OCI-LY1 (cell line): ENCODE measurements at regions not wholly inside any gene's neighbourhood (a gene's known extent, or its start where the extent isn't known, plus 50 kb on each side); places are given as distances from the start of the nearest gene placed in this dataset.
"Not testable (repeated sequence)": the region's sequence is repeated elsewhere in the genome, so short reads cannot be mapped to it uniquely, and the experiment has no call there.

Source experiments
- H2AFZ ChIP-seq: fragments of 200-600 bp; sonication (generic), shearing (Covaris generic); 2 replicates; pipeline ENCODE4 v1.6.0; 2014; ENCODE audit warnings: antibody characterized with exemption, mild to moderate bottlenecking, low read length
- H3F3A ChIP-seq: fragments of 200-600 bp; sonication (generic), shearing (Covaris generic); 2 replicates; pipeline ENCODE4 v1.6.0; 2014; ENCODE audit warnings: mild to moderate bottlenecking, antibody characterized with exemption, low read length, moderate library complexity; ENCODE audit not compliant: insufficient read depth
- H3K27ac ChIP-seq: fragments of 200-600 bp; sonication (generic); 2 replicates; pipeline ENCODE4 v1.5.1; 2014; ENCODE audit warnings: low read length, mixed run types, mild to moderate bottlenecking, low read depth; ENCODE audit not compliant: poor library complexity, severe bottlenecking
- H3K27me3 ChIP-seq: fragments of 200-600 bp; sonication (generic); 2 replicates; pipeline ENCODE4 v1.6.0; 2014; ENCODE audit warnings: antibody characterized with exemption, mild to moderate bottlenecking, low read length, moderate library complexity; ENCODE audit not compliant: insufficient read depth
- H3K36me3 ChIP-seq: fragments of 200-600 bp; sonication (generic); 2 replicates; pipeline ENCODE4 v1.6.1; 2014; ENCODE audit warnings: mild to moderate bottlenecking, antibody characterized with exemption, low read length, moderate library complexity, mixed read lengths; ENCODE audit not compliant: insufficient read depth
- H3K4me1 ChIP-seq: fragments of 200-600 bp; sonication (generic); 2 replicates; pipeline ENCODE4 v1.5.1; 2014; ENCODE audit warnings: mild to moderate bottlenecking, low read length, moderate library complexity; ENCODE audit not compliant: insufficient read depth, severe bottlenecking
- H3K4me2 ChIP-seq: fragments of 200-600 bp; sonication (generic), shearing (Covaris generic); 2 replicates; pipeline ENCODE4 v1.6.1; 2014; ENCODE audit warnings: low read length
- H3K4me3 ChIP-seq: fragments of 200-600 bp; sonication (generic); 2 replicates; pipeline ENCODE4 v1.5.1; 2014; ENCODE audit warnings: low read length, low read depth, mild to moderate bottlenecking, mixed read lengths; ENCODE audit not compliant: poor library complexity, severe bottlenecking
- H3K79me2 ChIP-seq: fragments of 200-600 bp; shearing (Covaris generic); 2 replicates; pipeline ENCODE4 v1.6.1; 2016; ENCODE audit warnings: mixed run types, low read length, mixed read lengths; ENCODE audit not compliant: insufficient read depth
- H3K9ac ChIP-seq: fragments of 200-600 bp; sonication (generic), shearing (Covaris generic); 2 replicates; pipeline ENCODE4 v1.6.1; 2014; ENCODE audit warnings: mild to moderate bottlenecking, low read length, mixed read lengths
- H3K9me2 ChIP-seq: fragments of 200-600 bp; sonication (generic), shearing (Covaris generic); 2 replicates; pipeline ENCODE4 v1.6.1; 2014; ENCODE audit warnings: low read depth, mild to moderate bottlenecking, low read length, mixed read lengths
- H3K9me3 ChIP-seq: fragments of 200-600 bp; shearing (Covaris generic); 2 replicates; pipeline ENCODE4 v1.6.1; 2014; ENCODE audit warnings: low read length, mixed read lengths
- H4K20me1 ChIP-seq: fragments of 200-600 bp; sonication (generic), shearing (Covaris generic); 2 replicates; pipeline ENCODE4 v1.6.0; 2016; ENCODE audit warnings: mild to moderate bottlenecking, low read length; ENCODE audit not compliant: insufficient read depth
- EZH2 ChIP-seq: fragments of 200-600 bp; sonication (generic), shearing (Covaris generic); IDR thresholded peaks from 2 replicates; pipeline ENCODE4 v1.8.0; 2017; ENCODE audit warnings: borderline replicate concordance, mixed run types, mild to moderate bottlenecking, antibody characterized with exemption, low read length, moderate library complexity, mixed read lengths
- TF ChIP-seq, protein P1 (sequence below): fragments of 200-600 bp; sonication (generic), shearing (Covaris generic); IDR thresholded peaks from 2 replicates; pipeline ENCODE4 v1.5.1; 2017; ENCODE audit warnings: mild to moderate bottlenecking, antibody characterized with exemption, low read length, moderate library complexity, mixed read lengths

DNA sequence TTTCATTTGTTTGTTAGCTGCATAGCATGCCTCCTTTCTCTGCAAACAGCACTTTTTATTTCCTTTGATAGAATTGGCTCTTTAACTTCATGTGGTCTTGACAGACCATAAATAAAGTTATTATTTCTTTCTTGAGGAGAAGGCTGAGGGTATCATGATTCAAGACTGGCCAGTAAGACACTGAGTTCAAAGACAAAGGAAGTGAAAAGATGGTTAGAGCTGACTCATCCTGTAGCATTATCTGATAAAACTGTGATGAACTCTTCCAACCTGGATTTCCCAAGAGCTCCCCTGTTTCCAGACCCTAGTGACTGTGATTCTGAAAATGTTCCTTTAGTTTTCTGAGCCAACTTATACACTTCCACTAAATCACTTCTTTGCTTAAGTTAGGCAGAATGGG, 179.3 kb upstream of the FAT3 start:
- Histone ChIP-seq H2AFZ (no peak overlapping the region), H3K27ac (no peak overlapping the region), H4K20me1 (no peaks in the 10 kb centered on the region), H3K4me1 (no peaks in the 10 kb centered on the region), H3K4me3 (no peak overlapping the region), H3K79me2 (no peaks in the 10 kb centered on the region), H3K9me3 (no peaks in the 10 kb centered on the region), H3K27me3 (no peaks in the 10 kb centered on the region), H3K9me2 (no peaks in the 10 kb centered on the region), H3K4me2 (no peak overlapping the region), H3K36me3 (no peaks in the 10 kb centered on the region), H3F3A (no peaks in the 10 kb centered on the region), H3K9ac (no peak overlapping the region)
- TF ChIP-seq, protein P1, sequence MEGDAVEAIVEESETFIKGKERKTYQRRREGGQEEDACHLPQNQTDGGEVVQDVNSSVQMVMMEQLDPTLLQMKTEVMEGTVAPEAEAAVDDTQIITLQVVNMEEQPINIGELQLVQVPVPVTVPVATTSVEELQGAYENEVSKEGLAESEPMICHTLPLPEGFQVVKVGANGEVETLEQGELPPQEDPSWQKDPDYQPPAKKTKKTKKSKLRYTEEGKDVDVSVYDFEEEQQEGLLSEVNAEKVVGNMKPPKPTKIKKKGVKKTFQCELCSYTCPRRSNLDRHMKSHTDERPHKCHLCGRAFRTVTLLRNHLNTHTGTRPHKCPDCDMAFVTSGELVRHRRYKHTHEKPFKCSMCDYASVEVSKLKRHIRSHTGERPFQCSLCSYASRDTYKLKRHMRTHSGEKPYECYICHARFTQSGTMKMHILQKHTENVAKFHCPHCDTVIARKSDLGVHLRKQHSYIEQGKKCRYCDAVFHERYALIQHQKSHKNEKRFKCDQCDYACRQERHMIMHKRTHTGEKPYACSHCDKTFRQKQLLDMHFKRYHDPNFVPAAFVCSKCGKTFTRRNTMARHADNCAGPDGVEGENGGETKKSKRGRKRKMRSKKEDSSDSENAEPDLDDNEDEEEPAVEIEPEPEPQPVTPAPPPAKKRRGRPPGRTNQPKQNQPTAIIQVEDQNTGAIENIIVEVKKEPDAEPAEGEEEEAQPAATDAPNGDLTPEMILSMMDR, result no peak
- TF ChIP-seq EZH2, result no peak

DNA sequence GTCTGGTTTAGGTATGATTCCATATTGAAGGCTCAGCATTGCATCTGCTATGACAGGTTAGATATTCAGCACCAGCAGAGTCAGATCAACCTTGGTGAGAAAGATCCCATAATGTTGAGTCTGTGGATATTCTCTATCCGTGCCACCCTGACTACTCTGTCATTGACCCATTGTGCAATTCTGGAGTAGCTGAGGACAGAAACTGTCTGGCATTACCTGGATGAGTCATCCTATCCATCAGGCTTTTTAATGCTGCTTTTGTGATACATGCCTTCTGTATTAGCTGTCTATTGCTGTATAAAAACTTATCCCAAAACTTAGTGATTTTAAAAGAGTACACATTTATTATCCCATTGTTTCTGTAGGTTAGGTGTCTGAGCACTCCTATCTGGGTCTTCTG, 189.1 kb upstream of the FAT3 start:
- no peaks in the 10 kb centered on the region for H3K9me3 ChIP-seq
- no peak overlapping the region for H3K4me3 ChIP-seq
- H3K4me2 ChIP-seq, result no peak overlapping the region
- H3K9me2 ChIP-seq, result no peaks in the 10 kb centered on the region
- H4K20me1 ChIP-seq, result no peaks in the 10 kb centered on the region
- no peaks in the 10 kb centered on the region for H3K27me3 ChIP-seq
- H3F3A ChIP-seq, result no peaks in the 10 kb centered on the region
- H3K79me2 ChIP-seq, result no peaks in the 10 kb centered on the region
- no peak overlapping the region for H3K27ac ChIP-seq
- H3K36me3 ChIP-seq, result no peaks in the 10 kb centered on the region
- H3K4me1 ChIP-seq, result no peaks in the 10 kb centered on the region
- H2AFZ ChIP-seq, result no peak overlapping the region
- TF ChIP-seq EZH2, result no peak
- TF ChIP-seq, protein P1, result no peak
- no peak overlapping the region for H3K9ac ChIP-seq

DNA sequence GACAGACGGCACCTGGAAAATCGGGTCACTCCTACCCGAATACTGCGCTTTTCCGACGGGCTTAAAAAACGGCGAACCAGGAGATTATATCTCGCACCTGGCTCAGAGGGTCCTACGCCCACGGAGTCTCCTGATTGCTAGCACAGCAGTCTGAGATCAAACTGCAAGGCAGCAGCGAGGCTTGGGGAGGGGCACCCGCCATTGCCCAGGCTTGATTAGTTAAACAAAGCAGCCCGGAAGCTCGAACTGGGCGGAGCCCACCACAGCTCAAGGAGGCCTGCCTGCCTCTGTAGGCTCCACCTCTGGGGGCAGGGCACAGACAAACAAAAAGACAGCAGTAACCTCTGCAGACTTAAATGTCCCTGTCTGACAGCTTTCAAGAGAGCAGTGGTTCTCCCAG, 197.5 kb upstream of the FAT3 start:
- not testable (repeated sequence) for H3F3A ChIP-seq, H3K27ac ChIP-seq, H4K20me1 ChIP-seq, H3K9ac ChIP-seq, H3K4me3 ChIP-seq, H2AFZ ChIP-seq, H3K36me3 ChIP-seq, H3K4me2 ChIP-seq, H3K9me3 ChIP-seq, H3K9me2 ChIP-seq, H3K79me2 ChIP-seq, H3K4me1 ChIP-seq, H3K27me3 ChIP-seq

DNA sequence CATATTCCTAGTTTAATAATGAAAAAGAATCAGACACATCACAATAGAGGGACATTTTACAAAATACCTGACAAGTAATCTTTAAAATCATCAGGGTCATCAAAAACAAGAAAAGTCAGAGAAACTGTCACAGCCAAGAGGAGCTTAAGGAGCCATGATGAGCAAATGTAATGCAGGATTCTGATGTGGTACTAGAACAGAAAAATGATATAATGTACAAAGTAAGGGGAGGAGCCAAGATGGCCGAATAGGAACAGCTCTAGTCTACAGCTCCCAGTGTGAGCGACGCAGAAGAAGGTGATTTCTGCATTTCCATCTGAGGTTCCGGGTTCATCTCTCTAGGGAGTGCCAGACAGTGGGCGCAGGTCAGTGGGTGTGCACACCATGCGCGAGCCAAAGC, 198.0 kb upstream of the FAT3 start:
- Histone ChIP-seq H3K9me3 (no peaks in the 10 kb centered on the region), H3K9ac (no peak overlapping the region), H2AFZ (no peak overlapping the region), H3K4me1 (no peaks in the 10 kb centered on the region), H3K27ac (no peak overlapping the region), H3K4me3 (no peak overlapping the region), H3F3A (no peaks in the 10 kb centered on the region), H3K27me3 (no peaks in the 10 kb centered on the region), H3K36me3 (no peaks in the 10 kb centered on the region), H3K4me2 (no peak overlapping the region), H4K20me1 (no peaks in the 10 kb centered on the region), H3K79me2 (no peaks in the 10 kb centered on the region), H3K9me2 (no peaks in the 10 kb centered on the region)
- TF ChIP-seq, protein P1, result no peak
- TF ChIP-seq EZH2, result no peak
